PC-3 (cell line): ENCODE measurements at regions not wholly inside any gene's neighbourhood (a gene's known extent, or its start where the extent isn't known, plus 50 kb on each side); places are given as distances from the start of the nearest gene placed in this dataset.

Experiments used
- ATAC-seq: fragments of 200-7000 bp; cut with Tn5 transposase; 2 replicates; pipeline ENCODE4 v1.9.1; 2020; ENCODE audit warnings: mild to moderate bottlenecking, moderate library complexity
- BruUV-seq: library from RNA; stranded (reverse); fragments of 400-500 nt; replicated peaks from 2 replicates; lab custom pipeline; 2021; lab: Mats Ljungman, UMichigan
- CTCF ChIA-PET: fragments of 300-600 bp; sonication (Branson Sonifier 250); formaldehyde crosslinking; loops from one replicate; lab custom pipeline; 2022; ENCODE audit warnings: antibody characterized with exemption; lab: Charles Lee
- POLR2A ChIA-PET: fragments of 300-600 bp; sonication (Branson Sonifier 250); formaldehyde crosslinking; loops from one replicate; lab custom pipeline; 2022; ENCODE audit warnings: antibody characterized with exemption; ENCODE audit not compliant: unreplicated experiment; lab: Charles Lee
- DNase-seq: peaks from one replicate; pipeline ENCODE4 v3.0.0-alpha.2; 2015
- H2AFZ ChIP-seq: fragments of 300-600 bp; sonication (generic); 2 replicates; pipeline ENCODE4 v1.6.0; 2016; ENCODE audit warnings: antibody characterized with exemption, low read length
- H3F3A ChIP-seq: fragments of 300-600 bp; sonication (generic); one replicate; pipeline ENCODE4 v1.6.0; 2017; ENCODE audit warnings: antibody characterized with exemption, low read length, control low read depth, mild to moderate bottlenecking; ENCODE audit not compliant: unreplicated experiment
- H3K27ac ChIP-seq: fragments of 300-600 bp; sonication (generic); 2 replicates; pipeline ENCODE4 v1.5.1; 2016; ENCODE audit warnings: mild to moderate bottlenecking, low read length
- H3K27me3 ChIP-seq: fragments of 300-600 bp; sonication (generic); 2 replicates; pipeline ENCODE4 v1.6.1; 2016; ENCODE audit warnings: low read length, mixed read lengths
- H3K36me3 ChIP-seq: fragments of 300-600 bp; sonication (generic); 2 replicates; pipeline ENCODE4 v1.6.1; 2016; ENCODE audit warnings: low read depth, mixed run types, low read length, mixed read lengths
- H3K4me1 ChIP-seq: fragments of 300-600 bp; sonication (generic); 2 replicates; pipeline ENCODE4 v1.5.1; 2016; ENCODE audit warnings: low read length; ENCODE audit not compliant: insufficient read depth
- H3K4me2 ChIP-seq: fragments of 300-600 bp; sonication (generic); 2 replicates; pipeline ENCODE4 v1.6.0; 2016; ENCODE audit warnings: low read length
- H3K4me3 ChIP-seq: fragments of 300-600 bp; sonication (generic); 2 replicates; pipeline ENCODE4 v1.5.1; 2016; ENCODE audit warnings: mild to moderate bottlenecking, low read length, mixed read lengths
- H3K79me2 ChIP-seq: fragments of 300-600 bp; sonication (generic); 2 replicates; pipeline ENCODE4 v1.6.1; 2017; ENCODE audit warnings: low read length, mixed read lengths
- H3K9ac ChIP-seq: fragments of 300-600 bp; sonication (generic); 2 replicates; pipeline ENCODE4 v1.6.0; 2016; ENCODE audit warnings: mild to moderate bottlenecking, low read length
- H3K9me2 ChIP-seq: fragments of 300-600 bp; sonication (generic); replicated peaks from 2 replicates; pipeline ENCODE4 v1.6.1; 2016; ENCODE audit warnings: mixed run types, low read length, mixed read lengths
- H3K9me3 ChIP-seq: fragments of 300-600 bp; sonication (generic); 2 replicates; pipeline ENCODE4 v1.6.1; 2016; ENCODE audit warnings: low read length, mixed read lengths
- H4K20me1 ChIP-seq: fragments of 300-600 bp; sonication (generic); 2 replicates; pipeline ENCODE4 v1.6.1; 2016; ENCODE audit warnings: low read length, mixed read lengths
- CTCF ChIP-seq: fragments of 300-600 bp; sonication (generic); conservative IDR thresholded peaks from 2 replicates; pipeline ENCODE4 v1.5.1; 2017; ENCODE audit warnings: antibody characterized with exemption, low read depth, mild to moderate bottlenecking, low read length
- EZH2 ChIP-seq: fragments of 300-600 bp; sonication (generic); IDR thresholded peaks from one replicate; pipeline ENCODE4 v1.6.1; 2017; ENCODE audit warnings: antibody characterized with exemption, mild to moderate bottlenecking, low read length; ENCODE audit not compliant: unreplicated experiment
- EZH2phosphoT487 ChIP-seq: fragments of 300-600 bp; sonication (generic); IDR thresholded peaks from 2 replicates; pipeline ENCODE4 v1.6.1; 2018; ENCODE audit warnings: mild to moderate bottlenecking, antibody characterized with exemption, low read length, borderline replicate concordance
- intact Hi-C: fragments of 100-400 bp; cut with micrococcal nuclease; formaldehyde crosslinking; loops from 2 replicates; pipeline ENCODE4 v1.9.0; 2023

GRCh38 chrX:551306-551705 is 79.3 kb upstream of the SHOX start:
- BruUV-seq: no TSS peak
- CTCF ChIA-PET: no interaction called here
- ATAC-seq: no peak

GRCh38 chrX:552496-552895 is 78.1 kb upstream of the SHOX start:
- H3K9me2 ChIP-seq: no peaks in the 10 kb centered on the region
- TF ChIP-seq EZH2phosphoT487 (no peak), EZH2 (no peak), CTCF (no peak)
- CTCF ChIA-PET: no interaction called here
- H3K4me1 ChIP-seq: no peaks in the 10 kb centered on the region
- DNase-seq (no peak), ATAC-seq (no peak)
- no peaks in the 10 kb centered on the region for H3K27me3 ChIP-seq
- H3K9me3 ChIP-seq: no peaks in the 10 kb centered on the region
- H3K9ac ChIP-seq: no peak overlapping the region
- H3K4me2 ChIP-seq: no peak overlapping the region
- POLR2A ChIA-PET: no interaction called here
- no peaks in the 10 kb centered on the region for H3K36me3 ChIP-seq
- H3F3A ChIP-seq: no peaks in the 10 kb centered on the region
- BruUV-seq: no TSS peak
- H2AFZ ChIP-seq: no peak overlapping the region
- intact Hi-C loops: no loop called here
- H3K27ac ChIP-seq: no peak overlapping the region
- no peaks in the 10 kb centered on the region for H3K79me2 ChIP-seq
- H4K20me1 ChIP-seq: no peaks in the 10 kb centered on the region
- H3K4me3 ChIP-seq: no peak overlapping the region

More at GRCh38 chrX:551306-551705, 79.3 kb upstream of the SHOX start:
- H3F3A ChIP-seq: no peaks in the 10 kb centered on the region
- intact Hi-C loops: no loop called here
- no peak overlapping the region for H3K9ac ChIP-seq
- H3K4me3 ChIP-seq: no peak overlapping the region
- TF ChIP-seq EZH2phosphoT487 (no peak), CTCF (no peak), EZH2 (no peak)
- H3K27ac ChIP-seq: no peak overlapping the region
- no peaks in the 10 kb centered on the region for H3K27me3 ChIP-seq
- DNase-seq: no peak
- H4K20me1 ChIP-seq: no peaks in the 10 kb centered on the region
- no peak overlapping the region for H2AFZ ChIP-seq
- H3K9me2 ChIP-seq: no peaks in the 10 kb centered on the region
- no peaks in the 10 kb centered on the region for H3K9me3 ChIP-seq
- no peak overlapping the region for H3K4me2 ChIP-seq
- no peaks in the 10 kb centered on the region for H3K36me3 ChIP-seq
- H3K4me1 ChIP-seq: no peaks in the 10 kb centered on the region
- H3K79me2 ChIP-seq: no peaks in the 10 kb centered on the region
- POLR2A ChIA-PET: no interaction called here

- Histone ChIP-seq H4K20me1 (no peaks in the 10 kb centered on the region), H3K4me2 (no peak overlapping the region), H3K9ac (no peak overlapping the region), H3F3A (no peaks in the 10 kb centered on the region), H3K79me2 (no peaks in the 10 kb centered on the region), H2AFZ (no peak overlapping the region), H3K9me3 (no peaks in the 10 kb centered on the region), H3K4me3 (no peak overlapping the region), H3K4me1 (no peaks in the 10 kb centered on the region), H3K36me3 (no peaks in the 10 kb centered on the region), H3K9me2 (no peaks in the 10 kb centered on the region), H3K27me3 (no peaks in the 10 kb centered on the region), H3K27ac (no peak overlapping the region)
- ChIA-PET POLR2A (no interaction called here), CTCF (no interaction called here)
- intact Hi-C loops: no loop called here
- no peak for TF ChIP-seq CTCF
- TF ChIP-seq EZH2phosphoT487: no peak
- no peak for TF ChIP-seq EZH2
- ATAC-seq: no peak
- DNase-seq: no peak
- no TSS peak for BruUV-seq
Observed at GRCh38 chrX:554271-554670, 76.3 kb upstream of the SHOX start.
